ENCODE measurements at regions not wholly inside any gene's neighbourhood (a gene's known extent, or its start where the extent isn't known, plus 50 kb on each side); places are given as distances from the start of the nearest gene placed in this dataset.
"Not testable (repeated sequence)": the region's sequence is repeated elsewhere in the genome, so short reads cannot be mapped to it uniquely, and the experiment has no call there.

DNA sequence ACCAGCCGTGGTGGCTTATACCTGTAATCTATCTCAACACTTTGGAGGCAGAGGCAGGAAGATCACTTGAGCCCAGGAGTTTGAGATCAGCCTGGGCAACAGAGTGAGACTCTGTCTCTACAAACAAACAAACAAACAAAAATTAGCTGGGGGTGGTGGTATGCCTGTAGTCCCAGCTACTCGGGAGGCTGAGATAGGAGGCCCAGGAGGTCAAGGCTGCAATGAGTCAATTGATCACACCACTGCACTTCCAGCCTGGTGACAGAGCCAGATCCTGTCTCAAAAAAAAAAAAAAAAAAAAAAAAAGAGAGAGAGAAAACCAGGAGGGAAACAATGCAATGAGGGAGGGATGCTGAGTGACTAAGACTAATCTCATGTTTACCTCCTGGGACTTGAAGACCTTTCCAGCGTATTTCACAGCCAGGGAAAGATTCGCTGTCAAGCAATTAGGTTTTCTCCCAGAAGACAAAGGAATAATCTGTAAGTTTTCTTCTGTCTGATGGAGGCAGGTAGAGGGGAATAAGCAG is 51.1 kb upstream of the MIER3 start:
- Histone ChIP-seq H3K4me3 (ENCODE audit: control insufficient read depth in 2 of 3, extremely low read depth in 1 of 3, insufficient read depth in 2 of 3, low read depth in 1 of 3, low read length in 3 of 3) (no peak overlapping the region), H4K20me1 (ENCODE audit: control insufficient read depth, extremely low read depth, insufficient read depth, low read length) (no peaks in the 10 kb centered on the region), H3K4me2 (ENCODE audit: control insufficient read depth, extremely low read depth, insufficient read depth, low read depth, low read length) (no peak overlapping the region), H2AFZ (ENCODE audit: control insufficient read depth, low read length) (no peak overlapping the region), H3K27ac (ENCODE audit: control insufficient read depth, insufficient read depth, low read length) (no peak overlapping the region), H3K36me3 (ENCODE audit: control insufficient read depth in 2 of 2, extremely low read depth in 1 of 2, insufficient read depth in 2 of 2, low read length in 2 of 2) (no peaks in the 10 kb centered on the region), H3K9ac (ENCODE audit: control insufficient read depth, extremely low read depth, insufficient read depth, low read length) (no peak overlapping the region), H3K4me1 (ENCODE audit: control insufficient read depth, extremely low read depth, insufficient read depth, low read length) (peaks cover 14% of the 10 kb centered on the region), H3K79me2 (ENCODE audit: control insufficient read depth, insufficient read depth, low read length) (no peaks in the 10 kb centered on the region), H3K9me3 (ENCODE audit: control insufficient read depth, low read depth, low read length) (no peaks in the 10 kb centered on the region), H3K27me3 (ENCODE audit: control insufficient read depth, extremely low read depth, insufficient read depth, low read length) (no peaks in the 10 kb centered on the region), H3K9me1 (ENCODE audit: control insufficient read depth, extremely low read depth, insufficient read depth, low read length) (no peaks in the 10 kb centered on the region)
- no peak for FAIRE-seq
- no peak for TF ChIP-seq EZH2 (IDR thresholded peaks at IDR 0.05; ENCODE audit: low read length)
- TF ChIP-seq, protein P1, sequence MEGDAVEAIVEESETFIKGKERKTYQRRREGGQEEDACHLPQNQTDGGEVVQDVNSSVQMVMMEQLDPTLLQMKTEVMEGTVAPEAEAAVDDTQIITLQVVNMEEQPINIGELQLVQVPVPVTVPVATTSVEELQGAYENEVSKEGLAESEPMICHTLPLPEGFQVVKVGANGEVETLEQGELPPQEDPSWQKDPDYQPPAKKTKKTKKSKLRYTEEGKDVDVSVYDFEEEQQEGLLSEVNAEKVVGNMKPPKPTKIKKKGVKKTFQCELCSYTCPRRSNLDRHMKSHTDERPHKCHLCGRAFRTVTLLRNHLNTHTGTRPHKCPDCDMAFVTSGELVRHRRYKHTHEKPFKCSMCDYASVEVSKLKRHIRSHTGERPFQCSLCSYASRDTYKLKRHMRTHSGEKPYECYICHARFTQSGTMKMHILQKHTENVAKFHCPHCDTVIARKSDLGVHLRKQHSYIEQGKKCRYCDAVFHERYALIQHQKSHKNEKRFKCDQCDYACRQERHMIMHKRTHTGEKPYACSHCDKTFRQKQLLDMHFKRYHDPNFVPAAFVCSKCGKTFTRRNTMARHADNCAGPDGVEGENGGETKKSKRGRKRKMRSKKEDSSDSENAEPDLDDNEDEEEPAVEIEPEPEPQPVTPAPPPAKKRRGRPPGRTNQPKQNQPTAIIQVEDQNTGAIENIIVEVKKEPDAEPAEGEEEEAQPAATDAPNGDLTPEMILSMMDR (optimal IDR thresholded peaks at IDR 0.05 in 1 of 3, IDR thresholded peaks at IDR 0.05 in 1 of 3, conservative IDR thresholded peaks at IDR 0.05 in 1 of 3; ENCODE audit: extremely low read depth in 1 of 3, insufficient read depth in 2 of 3, low read length in 3 of 3), result no peak
- DNase-seq (ENCODE audit: low read depth, low spot score), result no peak
- dilution Hi-C loops (cut with MboI; ENCODE audit: extremely low pct_ligation_motif_present, low sequenced_read_pairs), result no loop called here

DNA sequence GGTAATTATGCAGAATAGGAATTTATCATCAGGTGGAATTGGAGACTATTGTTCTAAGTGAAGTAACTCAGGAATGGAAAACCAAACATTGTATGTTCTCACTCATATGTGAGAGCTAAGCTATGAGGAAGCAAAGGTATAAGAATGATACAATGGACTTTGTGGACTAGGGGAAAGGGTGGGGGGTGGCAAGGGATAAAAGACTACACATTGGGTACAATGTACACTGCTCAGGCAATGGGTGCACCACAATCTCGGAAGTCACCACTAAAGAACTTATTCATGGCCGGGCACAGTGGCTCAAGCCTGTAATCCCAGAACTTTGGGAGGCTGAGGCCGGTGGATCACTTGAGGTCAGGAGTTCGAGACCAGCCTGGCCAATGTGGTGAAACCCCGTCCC is 51.6 kb upstream of the MIER3 start:
- H3K9me3 ChIP-seq (ENCODE audit: control insufficient read depth, low read depth, low read length); H3K9ac ChIP-seq (ENCODE audit: control insufficient read depth, extremely low read depth, insufficient read depth, low read length); H3K27me3 ChIP-seq (ENCODE audit: control insufficient read depth, extremely low read depth, insufficient read depth, low read length); DNase-seq (ENCODE audit: low read depth, low spot score); H2AFZ ChIP-seq (ENCODE audit: control insufficient read depth, low read length); FAIRE-seq; H3K27ac ChIP-seq (ENCODE audit: control insufficient read depth, insufficient read depth, low read length); H3K4me3 ChIP-seq (ENCODE audit: control insufficient read depth in 2 of 3, extremely low read depth in 1 of 3, insufficient read depth in 2 of 3, low read depth in 1 of 3, low read length in 3 of 3); H3K36me3 ChIP-seq (ENCODE audit: control insufficient read depth in 2 of 2, extremely low read depth in 1 of 2, insufficient read depth in 2 of 2, low read length in 2 of 2); dilution Hi-C loops (cut with MboI; ENCODE audit: extremely low pct_ligation_motif_present, low sequenced_read_pairs); H4K20me1 ChIP-seq (ENCODE audit: control insufficient read depth, extremely low read depth, insufficient read depth, low read length); H3K79me2 ChIP-seq (ENCODE audit: control insufficient read depth, insufficient read depth, low read length); H3K4me2 ChIP-seq (ENCODE audit: control insufficient read depth, extremely low read depth, insufficient read depth, low read depth, low read length); H3K9me1 ChIP-seq (ENCODE audit: control insufficient read depth, extremely low read depth, insufficient read depth, low read length): not testable (repeated sequence)
- H3K4me1 ChIP-seq (ENCODE audit: control insufficient read depth, extremely low read depth, insufficient read depth, low read length), result peaks cover 14% of the 10 kb centered on the region

DNA sequence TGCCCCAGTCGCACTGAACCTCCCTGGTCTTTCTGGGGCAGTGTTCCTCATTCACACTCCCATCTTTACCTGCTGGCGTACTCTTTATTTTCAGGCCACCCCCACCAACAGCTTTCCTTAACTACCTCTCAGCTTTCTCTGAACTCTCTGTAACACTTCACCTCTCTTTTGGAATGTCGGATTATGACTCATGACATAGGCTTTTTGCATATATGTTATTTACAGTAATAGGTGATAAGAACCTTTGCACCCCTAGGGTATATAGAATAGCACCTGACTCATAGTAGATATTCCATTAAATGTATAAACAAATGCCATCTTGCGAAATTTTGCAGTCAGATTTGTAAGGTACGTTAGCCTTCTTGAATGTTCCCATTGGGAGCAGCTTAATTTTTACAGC is 52.9 kb upstream of the MIER3 start:
- peak; percentile 76 for DNase-seq (ENCODE audit: low read depth, low spot score)
- Histone ChIP-seq H3K9ac (ENCODE audit: control insufficient read depth, extremely low read depth, insufficient read depth, low read length) (no peak overlapping the region), H3K79me2 (ENCODE audit: control insufficient read depth, insufficient read depth, low read length) (no peaks in the 10 kb centered on the region), H3K27me3 (ENCODE audit: control insufficient read depth, extremely low read depth, insufficient read depth, low read length) (no peaks in the 10 kb centered on the region), H3K36me3 (ENCODE audit: control insufficient read depth in 2 of 2, extremely low read depth in 1 of 2, insufficient read depth in 2 of 2, low read length in 2 of 2) (no peaks in the 10 kb centered on the region), H3K4me2 (ENCODE audit: control insufficient read depth, extremely low read depth, insufficient read depth, low read depth, low read length) (peak overlapping the region; percentile 62), H3K27ac (ENCODE audit: control insufficient read depth, insufficient read depth, low read length) (peak overlapping the region; percentile 30), H3K4me3 (ENCODE audit: control insufficient read depth in 2 of 3, extremely low read depth in 1 of 3, insufficient read depth in 2 of 3, low read depth in 1 of 3, low read length in 3 of 3) (no peak overlapping the region), H4K20me1 (ENCODE audit: control insufficient read depth, extremely low read depth, insufficient read depth, low read length) (no peaks in the 10 kb centered on the region), H3K9me3 (ENCODE audit: control insufficient read depth, low read depth, low read length) (no peaks in the 10 kb centered on the region), H3K4me1 (ENCODE audit: control insufficient read depth, extremely low read depth, insufficient read depth, low read length) (peaks cover 14% of the 10 kb centered on the region), H2AFZ (ENCODE audit: control insufficient read depth, low read length) (no peak overlapping the region), H3K9me1 (ENCODE audit: control insufficient read depth, extremely low read depth, insufficient read depth, low read length) (no peaks in the 10 kb centered on the region)
- TF ChIP-seq, protein P1 (optimal IDR thresholded peaks at IDR 0.05 in 1 of 3, IDR thresholded peaks at IDR 0.05 in 1 of 3, conservative IDR thresholded peaks at IDR 0.05 in 1 of 3; ENCODE audit: extremely low read depth in 1 of 3, insufficient read depth in 2 of 3, low read length in 3 of 3), result no peak
- no peak for TF ChIP-seq EZH2 (IDR thresholded peaks at IDR 0.05; ENCODE audit: low read length)
- FAIRE-seq, result peak; percentile 87
- dilution Hi-C loops (cut with MboI; ENCODE audit: extremely low pct_ligation_motif_present, low sequenced_read_pairs), result no loop called here
